ENCODE measurements at regions not wholly inside any gene's neighbourhood (a gene's known extent, or its start where the extent isn't known, plus 50 kb on each side); places are given as distances from the start of the nearest gene placed in this dataset.

- DNase-seq: no peak
- Histone ChIP-seq H3K9me3 (no peaks in the 10 kb centered on the region), H3K4me3 (no peak overlapping the region), H3K36me3 (no peaks in the 10 kb centered on the region), H3K27me3 (no peaks in the 10 kb centered on the region), H3K4me1 (no peaks in the 10 kb centered on the region), H3K27ac (no peak overlapping the region)
- intact Hi-C loops (cut with DNase I): no loop called here
- 56% methylated on average over 4 of the region's 4 CpGs for WGBS (ENCODE audit: insufficient coverage, low coverage, low lambda C conversion rate, missing lambda C conversion rate)
- ATAC-seq: no peak
- TF ChIP-seq CTCF (IDR thresholded peaks at IDR 0.05): no peak
- TF ChIP-seq POLR2A (IDR thresholded peaks at IDR 0.05): no peak
Observed at GRCh38 chr5:6056280-6056679, 322.1 kb downstream of the MED10 start.

GRCh38 chr5:6049662-6050061 is 328.7 kb downstream of the MED10 start:
- Histone ChIP-seq H3K4me1 (no peaks in the 10 kb centered on the region), H3K36me3 (no peaks in the 10 kb centered on the region), H3K9me3 (no peaks in the 10 kb centered on the region), H3K27me3 (no peaks in the 10 kb centered on the region), H3K27ac (no peak overlapping the region), H3K4me3 (no peak overlapping the region)
- TF ChIP-seq CTCF (IDR thresholded peaks at IDR 0.05) (no peak), POLR2A (IDR thresholded peaks at IDR 0.05) (no peak)
- WGBS (ENCODE audit: insufficient coverage, low coverage, low lambda C conversion rate, missing lambda C conversion rate): 60% methylated on average over 4 of the region's 4 CpGs
- intact Hi-C loops (cut with DNase I): no loop called here
- ATAC-seq: no peak
- DNase-seq: no peak

- DNase-seq (no peak), ATAC-seq (no peak)
- no peak for TF ChIP-seq POLR2A (IDR thresholded peaks at IDR 0.05)
- no peak for TF ChIP-seq CTCF (IDR thresholded peaks at IDR 0.05)
- no peak overlapping the region for H3K4me3 ChIP-seq
- H3K27ac ChIP-seq: no peak overlapping the region
- no peaks in the 10 kb centered on the region for H3K27me3 ChIP-seq
- WGBS (ENCODE audit: insufficient coverage, low coverage, low lambda C conversion rate, missing lambda C conversion rate): 56% methylated on average over 2 of the region's 2 CpGs
- H3K36me3 ChIP-seq: no peaks in the 10 kb centered on the region
- no peaks in the 10 kb centered on the region for H3K4me1 ChIP-seq
- H3K9me3 ChIP-seq: no peaks in the 10 kb centered on the region
- intact Hi-C loops (cut with DNase I): no loop called here
Observed at GRCh38 chr5:6048746-6049145, 329.6 kb downstream of the MED10 start.

GRCh38 chr5:6046296-6046967 is 331.9 kb downstream of the MED10 start:
- no peak for ATAC-seq
- H3K36me3 ChIP-seq: no peaks in the 10 kb centered on the region
- H3K4me1 ChIP-seq: no peaks in the 10 kb centered on the region
- no peaks in the 10 kb centered on the region for H3K27me3 ChIP-seq
- no peak overlapping the region for H3K4me3 ChIP-seq
- no peak overlapping the region for H3K27ac ChIP-seq
- TF ChIP-seq CTCF (IDR thresholded peaks at IDR 0.05) (no peak), POLR2A (IDR thresholded peaks at IDR 0.05) (no peak)
- no peak for DNase-seq
- intact Hi-C loops (cut with DNase I): no loop called here
- H3K9me3 ChIP-seq: no peaks in the 10 kb centered on the region
- WGBS (ENCODE audit: insufficient coverage, low coverage, low lambda C conversion rate, missing lambda C conversion rate): 59% methylated on average over 10 of the region's 16 CpGs
